Endothelial cell (in vitro differentiated cells): ENCODE measurements at regions not wholly inside any gene's neighbourhood (a gene's known extent, or its start where the extent isn't known, plus 50 kb on each side); places are given as distances from the start of the nearest gene placed in this dataset.

Source experiments
- DNase-seq: peaks from one replicate; pipeline ENCODE4 v3.0.0; 2021; ENCODE audit warnings: low spot score
- H3K27ac Mint-ChIP-seq: one replicate; pipeline ENCODE4 v1.8.0; 2021; ENCODE audit warnings: mixed read lengths, inconsistent platforms; ENCODE audit not compliant: unreplicated experiment
- H3K27me3 Mint-ChIP-seq: one replicate; pipeline ENCODE4 v1.8.0; 2021; ENCODE audit warnings: mild to moderate bottlenecking, moderate library complexity, mixed read lengths, inconsistent platforms; ENCODE audit not compliant: unreplicated experiment
- H3K36me3 Mint-ChIP-seq: one replicate; pipeline ENCODE4 v1.8.0; 2021; ENCODE audit warnings: mild to moderate bottlenecking, low read depth, mixed read lengths, inconsistent platforms; ENCODE audit not compliant: unreplicated experiment
- H3K4me1 Mint-ChIP-seq: one replicate; pipeline ENCODE4 v1.8.0; 2021; ENCODE audit warnings: mild to moderate bottlenecking, mixed read lengths, inconsistent platforms; ENCODE audit not compliant: unreplicated experiment
- H3K4me3 Mint-ChIP-seq: one replicate; pipeline ENCODE4 v1.8.0; 2021; ENCODE audit warnings: mild to moderate bottlenecking, mixed read lengths, inconsistent platforms; ENCODE audit not compliant: unreplicated experiment
- H3K9me3 Mint-ChIP-seq: one replicate; pipeline ENCODE4 v1.8.0; 2021; ENCODE audit warnings: mixed read lengths, inconsistent platforms; ENCODE audit not compliant: unreplicated experiment
- TF ChIP-seq, protein P1 (sequence below): fragments of 200-600 bp; sonication (generic); IDR thresholded peaks from one replicate; pipeline ENCODE4 v1.5.0; 2021; ENCODE audit warnings: antibody characterized with exemption; ENCODE audit not compliant: unreplicated experiment

DNA sequence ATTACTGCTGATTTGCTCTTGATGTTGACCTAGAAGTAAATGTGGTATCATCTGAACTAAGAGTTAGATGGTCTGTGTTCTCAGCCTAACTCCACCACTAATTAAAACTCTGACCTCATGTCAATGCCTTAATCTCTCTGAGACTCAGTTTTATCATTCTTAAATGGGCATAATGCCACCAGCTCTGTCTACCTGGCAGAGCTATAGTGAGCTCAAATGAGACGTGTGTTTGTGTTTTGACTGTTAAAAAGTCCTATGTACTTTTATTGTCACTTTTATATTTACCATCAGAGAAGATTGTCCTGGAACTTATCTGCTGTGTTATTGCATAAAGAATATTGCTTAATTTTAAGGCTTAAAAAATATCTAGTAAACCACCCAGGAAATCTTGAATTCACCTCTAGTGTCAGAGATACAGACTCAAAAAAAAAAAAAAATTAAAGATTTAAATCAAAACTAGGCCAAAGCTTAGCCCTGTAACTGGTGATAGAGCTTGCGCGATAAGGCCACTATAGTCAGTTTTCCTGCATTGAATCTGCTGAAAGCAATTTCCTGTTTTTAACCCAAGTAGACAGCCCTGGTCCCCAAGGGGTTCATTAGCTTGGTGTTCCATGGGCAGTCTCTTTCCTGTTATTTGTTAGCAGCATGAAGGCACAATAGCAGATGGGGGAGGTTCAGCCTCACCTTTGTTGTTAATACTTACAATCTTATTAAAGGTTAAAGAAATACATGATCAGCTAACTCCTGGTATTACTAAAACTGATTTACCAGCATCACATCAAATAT, 261.8 kb downstream of the ATP23 start:
- no peaks in the 10 kb centered on the region for H3K36me3 Mint-ChIP-seq
- peaks cover 2% of the 10 kb centered on the region for H3K27me3 Mint-ChIP-seq
- H3K4me1 Mint-ChIP-seq, result peaks cover 21% of the 10 kb centered on the region
- DNase-seq, result no peak
- no peak overlapping the region for H3K27ac Mint-ChIP-seq
- TF ChIP-seq, protein P1, sequence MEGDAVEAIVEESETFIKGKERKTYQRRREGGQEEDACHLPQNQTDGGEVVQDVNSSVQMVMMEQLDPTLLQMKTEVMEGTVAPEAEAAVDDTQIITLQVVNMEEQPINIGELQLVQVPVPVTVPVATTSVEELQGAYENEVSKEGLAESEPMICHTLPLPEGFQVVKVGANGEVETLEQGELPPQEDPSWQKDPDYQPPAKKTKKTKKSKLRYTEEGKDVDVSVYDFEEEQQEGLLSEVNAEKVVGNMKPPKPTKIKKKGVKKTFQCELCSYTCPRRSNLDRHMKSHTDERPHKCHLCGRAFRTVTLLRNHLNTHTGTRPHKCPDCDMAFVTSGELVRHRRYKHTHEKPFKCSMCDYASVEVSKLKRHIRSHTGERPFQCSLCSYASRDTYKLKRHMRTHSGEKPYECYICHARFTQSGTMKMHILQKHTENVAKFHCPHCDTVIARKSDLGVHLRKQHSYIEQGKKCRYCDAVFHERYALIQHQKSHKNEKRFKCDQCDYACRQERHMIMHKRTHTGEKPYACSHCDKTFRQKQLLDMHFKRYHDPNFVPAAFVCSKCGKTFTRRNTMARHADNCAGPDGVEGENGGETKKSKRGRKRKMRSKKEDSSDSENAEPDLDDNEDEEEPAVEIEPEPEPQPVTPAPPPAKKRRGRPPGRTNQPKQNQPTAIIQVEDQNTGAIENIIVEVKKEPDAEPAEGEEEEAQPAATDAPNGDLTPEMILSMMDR, result no peak
- H3K4me3 Mint-ChIP-seq, result no peak overlapping the region
- no peaks in the 10 kb centered on the region for H3K9me3 Mint-ChIP-seq

DNA sequence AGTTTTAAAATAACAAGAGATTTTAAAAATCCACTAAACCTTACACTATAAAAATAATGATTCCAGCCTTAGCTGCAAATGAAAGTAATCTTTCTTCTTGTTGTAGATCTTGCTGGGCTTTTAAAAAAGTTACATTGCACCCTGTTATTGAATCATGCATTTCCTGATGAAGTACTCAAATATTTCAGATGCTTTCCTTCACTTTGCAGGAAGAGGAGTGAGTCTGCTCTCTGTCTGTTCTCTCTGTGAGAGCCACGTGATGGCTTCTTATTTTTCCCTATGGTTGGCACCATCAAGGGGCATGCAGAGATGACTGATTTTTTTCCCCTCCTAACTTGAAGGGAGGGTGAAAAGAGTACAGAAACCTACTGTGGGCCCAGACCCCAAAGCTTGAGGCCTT, 262.7 kb downstream of the ATP23 start:
- Mint-ChIP-seq H3K27ac (no peak overlapping the region), H3K4me1 (peaks cover 21% of the 10 kb centered on the region), H3K9me3 (no peaks in the 10 kb centered on the region), H3K36me3 (no peaks in the 10 kb centered on the region), H3K4me3 (no peak overlapping the region), H3K27me3 (peaks cover 2% of the 10 kb centered on the region)
- no peak for DNase-seq
- TF ChIP-seq, protein P1, result no peak

DNA sequence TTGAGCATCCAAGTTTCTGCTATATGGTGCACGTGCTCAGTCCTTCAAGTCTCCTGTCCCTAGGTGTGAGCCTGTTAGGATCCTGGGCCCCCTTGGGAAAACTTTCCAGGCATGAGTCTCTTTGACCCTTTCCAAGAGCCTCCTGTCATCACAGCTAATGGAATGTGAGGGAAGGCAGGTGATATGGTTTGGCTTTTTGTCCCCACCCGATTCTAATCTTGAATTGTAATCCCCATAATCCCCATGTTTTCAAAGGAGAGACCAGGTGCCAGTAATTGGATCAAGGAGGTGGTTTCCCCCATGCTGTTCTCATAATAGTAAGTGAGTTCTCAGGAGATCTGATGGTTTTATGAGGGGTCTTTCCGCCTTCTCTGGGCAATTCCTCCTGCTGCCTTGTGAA, 265.5 kb downstream of the ATP23 start:
- H3K27me3 Mint-ChIP-seq, result no peaks in the 10 kb centered on the region
- no peak for DNase-seq
- H3K9me3 Mint-ChIP-seq, result no peaks in the 10 kb centered on the region
- no peak overlapping the region for H3K27ac Mint-ChIP-seq
- H3K4me3 Mint-ChIP-seq, result no peak overlapping the region
- H3K36me3 Mint-ChIP-seq, result no peaks in the 10 kb centered on the region
- TF ChIP-seq, protein P1, result no peak
- H3K4me1 Mint-ChIP-seq, result peaks cover 21% of the 10 kb centered on the region

DNA sequence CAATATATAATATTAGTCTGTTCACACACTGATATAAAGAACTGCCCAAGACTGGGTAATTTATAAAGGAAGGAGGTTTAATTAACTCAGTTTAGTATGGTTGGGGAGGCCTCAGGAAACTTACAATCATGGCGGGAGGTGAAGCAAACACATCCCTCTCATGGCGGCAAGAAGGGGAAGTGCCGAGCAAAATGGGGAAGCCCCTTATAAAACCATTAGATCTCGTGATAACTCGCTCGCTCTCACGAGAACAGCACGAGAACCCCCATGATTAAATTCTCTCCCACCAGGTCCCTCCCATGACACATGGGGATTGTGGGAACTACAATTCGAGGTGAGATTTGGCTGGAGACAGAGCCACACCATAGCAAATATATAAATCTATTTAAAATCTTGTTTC, 269.8 kb downstream of the ATP23 start:
- Mint-ChIP-seq H3K36me3 (no peaks in the 10 kb centered on the region), H3K4me1 (no peaks in the 10 kb centered on the region), H3K27ac (no peak overlapping the region), H3K4me3 (no peak overlapping the region), H3K27me3 (no peaks in the 10 kb centered on the region), H3K9me3 (no peaks in the 10 kb centered on the region)
- DNase-seq, result no peak
- TF ChIP-seq, protein P1, result no peak

DNA sequence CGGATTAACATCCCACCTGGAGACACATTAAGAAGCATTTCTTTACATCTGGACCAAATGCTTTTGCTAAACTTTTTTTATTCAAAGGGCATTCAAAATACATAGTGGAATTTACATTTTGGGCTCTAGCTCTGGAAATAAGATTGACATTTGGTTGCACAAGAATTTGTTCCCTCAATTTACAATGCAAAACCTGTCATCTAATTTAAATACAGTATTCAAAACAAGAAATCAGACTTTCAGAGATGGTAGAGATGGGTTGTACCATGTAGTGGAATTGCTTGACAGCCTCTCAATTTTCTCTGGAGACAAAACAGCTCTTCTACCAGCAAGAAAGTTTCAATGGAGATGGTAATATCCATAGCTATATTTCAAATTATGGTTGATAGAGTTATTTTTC, 275.8 kb downstream of the ATP23 start:
- Mint-ChIP-seq H3K27me3 (no peaks in the 10 kb centered on the region), H3K4me1 (no peaks in the 10 kb centered on the region), H3K36me3 (no peaks in the 10 kb centered on the region), H3K27ac (no peak overlapping the region), H3K4me3 (no peak overlapping the region), H3K9me3 (no peaks in the 10 kb centered on the region)
- DNase-seq, result no peak
- TF ChIP-seq, protein P1, result no peak
